IMR-90 (cell line): ENCODE measurements at regions not wholly inside any gene's neighbourhood (a gene's known extent, or its start where the extent isn't known, plus 50 kb on each side); places are given as distances from the start of the nearest gene placed in this dataset.

ENCODE experiments used
- ATAC-seq: fragments of 200-7000 bp; cut with Tn5 transposase; 2 replicates; pipeline ENCODE4 v1.9.1; 2020; ENCODE audit warnings: low read depth, mild to moderate bottlenecking, moderate library complexity
- BruUV-seq: library from RNA; stranded (reverse); fragments of 400-500 nt; replicated peaks from 2 replicates; lab custom pipeline; 2021; lab: Mats Ljungman, UMichigan
- CTCF ChIA-PET: fragments of 300-600 bp; formaldehyde crosslinking; extraction: SDS; loops from one replicate; lab custom pipeline; 2021; ENCODE audit warnings: antibody characterized with exemption; lab: Yijun Ruan, JAX
- POLR2A ChIA-PET: fragments of 300-600 bp; sonication (Branson Sonifier 250); formaldehyde crosslinking; loops from one replicate; lab custom pipeline; 2022; ENCODE audit warnings: antibody characterized with exemption; ENCODE audit not compliant: unreplicated experiment; lab: Charles Lee
- DNase-seq: peaks from one replicate; pipeline ENCODE4 v3.0.0; 2013
- H2AFZ ChIP-seq: replicated peaks from 2 replicates; pipeline ENCODE3; 2013; ENCODE audit warnings: low read length, mild to moderate bottlenecking; ENCODE audit not compliant: poor library complexity
- H2AK5ac ChIP-seq: 2 replicates; pipeline ENCODE4 v1.6.1; 2013; ENCODE audit warnings: low read depth, low read length, inconsistent platforms
- H2AK9ac ChIP-seq: replicated peaks from 2 replicates; pipeline ENCODE3; 2013; ENCODE audit warnings: mild to moderate bottlenecking, low read depth, low read length, moderate library complexity; ENCODE audit not compliant: poor library complexity
- H2BK120ac ChIP-seq: 2 replicates; pipeline ENCODE4 v1.6.1; 2013; ENCODE audit warnings: low read depth, low read length, inconsistent platforms
- H2BK15ac ChIP-seq: 3 replicates; pipeline ENCODE4 v1.6.1; 2013; ENCODE audit warnings: low read depth, low read length, inconsistent platforms
- H2BK20ac ChIP-seq: 2 replicates; pipeline ENCODE4 v1.6.1; 2013; ENCODE audit warnings: low read depth, mild to moderate bottlenecking, inconsistent platforms, low read length, moderate library complexity
- H2BK5ac ChIP-seq: 2 replicates; pipeline ENCODE4 v1.6.1; 2013; ENCODE audit warnings: mild to moderate bottlenecking, low read depth, low read length, inconsistent platforms; ENCODE audit not compliant: poor library complexity, severe bottlenecking
- H3K14ac ChIP-seq: replicated peaks from 2 replicates; pipeline ENCODE4 v1.6.1; 2013; ENCODE audit warnings: low read depth, low read length, inconsistent platforms
- H3K18ac ChIP-seq: 2 replicates; pipeline ENCODE4 v1.6.1; 2013; ENCODE audit warnings: low read depth, low read length, control low read depth
- H3K23ac ChIP-seq: 2 replicates; pipeline ENCODE4 v1.6.1; 2013; ENCODE audit warnings: low read depth, low read length, inconsistent platforms
- H3K27ac ChIP-seq: 2 replicates; pipeline ENCODE4 v1.5.1; 2013; ENCODE audit warnings: mild to moderate bottlenecking, control low read depth, low read length; ENCODE audit not compliant: insufficient read depth
- H3K27me3 ChIP-seq: 2 replicates; pipeline ENCODE4 v1.6.1; 2013; ENCODE audit warnings: low read length; ENCODE audit not compliant: control insufficient read depth, insufficient read depth
- H3K36me3 ChIP-seq: 2 replicates; pipeline ENCODE4 v1.6.1; 2013; ENCODE audit warnings: low read length, mixed read lengths; ENCODE audit not compliant: control insufficient read depth, insufficient read depth
- H3K4ac ChIP-seq: 2 replicates; pipeline ENCODE4 v1.6.1; 2013; ENCODE audit warnings: low read depth, low read length, inconsistent platforms
- H3K4me1 ChIP-seq: 2 replicates; pipeline ENCODE4 v1.6.1; 2013; ENCODE audit warnings: low read length, mixed read lengths; ENCODE audit not compliant: control insufficient read depth, insufficient read depth
- H3K4me2 ChIP-seq: 2 replicates; pipeline ENCODE4 v1.6.1; 2013; ENCODE audit warnings: low read depth, mild to moderate bottlenecking, control low read depth, low read length, moderate library complexity
- H3K4me3 ChIP-seq: 2 replicates; pipeline ENCODE4 v1.5.1; 2013; ENCODE audit warnings: low read depth, mild to moderate bottlenecking, control low read depth, low read length, moderate library complexity; ENCODE audit not compliant: insufficient read depth
- H3K56ac ChIP-seq: 2 replicates; pipeline ENCODE4 v1.6.1; 2013; ENCODE audit warnings: low read length, inconsistent platforms; ENCODE audit not compliant: insufficient read depth; ENCODE audit errors: extremely low read depth
- H3K79me1 ChIP-seq, 2 experiments: 2 replicates each; pipeline ENCODE4 v1.6.1; 2013; ENCODE audit warnings: low read length in 2 of 2, inconsistent platforms in 1 of 2, low read depth in 1 of 2
- H3K9ac ChIP-seq: 2 replicates; pipeline ENCODE4 v1.6.1; 2013; ENCODE audit warnings: low read depth, low read length, control low read depth
- H3K9me1 ChIP-seq: 2 replicates; pipeline ENCODE4 v1.6.1; 2013; ENCODE audit warnings: low read length, inconsistent platforms; ENCODE audit not compliant: insufficient read depth
- H3K9me3 ChIP-seq: 2 replicates; pipeline ENCODE4 v1.6.1; 2013; ENCODE audit warnings: low read length; ENCODE audit not compliant: control insufficient read depth, insufficient read depth
- H4K20me1 ChIP-seq: 2 replicates; pipeline ENCODE4 v1.6.1; 2013; ENCODE audit warnings: low read length, inconsistent platforms; ENCODE audit not compliant: insufficient read depth
- H4K5ac ChIP-seq: 2 replicates; pipeline ENCODE4 v1.6.1; 2013; ENCODE audit warnings: mild to moderate bottlenecking, low read depth, low read length, control low read depth
- H4K8ac ChIP-seq, 2 experiments: 2 replicates each; pipeline ENCODE4 v1.6.1; 2013; ENCODE audit warnings: low read depth in 2 of 2, low read length in 2 of 2, control low read depth in 1 of 2, inconsistent platforms in 1 of 2
- H4K91ac ChIP-seq: 2 replicates; pipeline ENCODE4 v1.6.1; 2013; ENCODE audit warnings: low read depth, low read length, inconsistent platforms; ENCODE audit not compliant: insufficient read depth
- CEBPB ChIP-seq: IDR thresholded peaks from 2 replicates; pipeline ENCODE4 v1.6.1; 2012; ENCODE audit warnings: low read depth, low read length, improper control_type of control experiment
- CTCF ChIP-seq: conservative IDR thresholded peaks from 2 replicates; pipeline ENCODE4 v1.5.1; 2012; ENCODE audit warnings: mild to moderate bottlenecking, low read depth, low read length, improper control_type of control experiment
- ELK1 ChIP-seq: fragments of 150-350 bp; IDR thresholded peaks from 2 replicates; pipeline ENCODE4 v1.6.1; 2016; ENCODE audit warnings: low read depth, mild to moderate bottlenecking, low read length, moderate library complexity, borderline replicate concordance
- FOS ChIP-seq: fragments of 150-350 bp; IDR thresholded peaks from 2 replicates; pipeline ENCODE4 v1.6.1; 2016; ENCODE audit warnings: low read depth, low read length
- MAZ ChIP-seq: IDR thresholded peaks from 2 replicates; pipeline ENCODE4 v1.6.1; 2012; ENCODE audit warnings: low read depth, mild to moderate bottlenecking, low read length, improper control_type of control experiment, moderate library complexity, borderline replicate concordance
- NFE2L2 ChIP-seq: fragments of 150-350 bp; IDR thresholded peaks from 2 replicates; pipeline ENCODE4 v1.6.1; 2016; ENCODE audit warnings: low read depth, mild to moderate bottlenecking, low read length
- RCOR1 ChIP-seq: IDR thresholded peaks from 2 replicates; pipeline ENCODE4 v1.6.1; 2012; ENCODE audit warnings: mild to moderate bottlenecking, low read length, improper control_type of control experiment; ENCODE audit not compliant: insufficient replicate concordance
- USF2 ChIP-seq: fragments of 150-350 bp; IDR thresholded peaks from 2 replicates; pipeline ENCODE4 v1.6.1; 2017; ENCODE audit warnings: mild to moderate bottlenecking, antibody characterized with exemption, low read length, low read depth
- dilution Hi-C: fragments of 300-500 bp; cut with HindIII; formaldehyde crosslinking; loops from one replicate; pipeline ENCODE4 v1.14.3; 2018; ENCODE audit warnings: low sequenced_read_pairs; ENCODE audit not compliant: unreplicated experiment
- in situ Hi-C: fragments of 300-500 bp; cut with MboI; formaldehyde crosslinking; loops from 3 replicates; pipeline ENCODE4 v1.14.3; 2019; ENCODE audit warnings: low sequenced_read_pairs, inconsistent platforms, mixed read lengths
- intact Hi-C: fragments of 100-400 bp; cut with micrococcal nuclease; formaldehyde crosslinking; loops from 2 replicates; pipeline ENCODE4 v1.10.0; 2022

- ATAC-seq (no peak), DNase-seq (no peak)
- ChIA-PET POLR2A (no interaction called here), CTCF (no interaction called here)
- no peak overlapping the region for H2AK5ac ChIP-seq
- H4K91ac ChIP-seq = no peak overlapping the region
- no peak overlapping the region for H3K27ac ChIP-seq
- H3K79me1 ChIP-seq = no peaks in the 10 kb centered on the region
- dilution Hi-C loops = no loop called here
- no peak overlapping the region for H4K8ac ChIP-seq
- no peak overlapping the region for H3K4me2 ChIP-seq
- no peak overlapping the region for H2AK9ac ChIP-seq
- no peak overlapping the region for H3K18ac ChIP-seq
- no peak overlapping the region for H3K14ac ChIP-seq
- no peak overlapping the region for H3K9ac ChIP-seq
- no peak overlapping the region for H3K4me3 ChIP-seq
- TF ChIP-seq MAZ (no peak), ELK1 (no peak), USF2 (no peak), CEBPB (no peak), RCOR1 (no peak), FOS (no peak), NFE2L2 (no peak), CTCF (no peak)
- H4K5ac ChIP-seq = no peak overlapping the region
- no peak overlapping the region for H2BK120ac ChIP-seq
- H3K4me1 ChIP-seq = no peaks in the 10 kb centered on the region
- H3K9me3 ChIP-seq = no peaks in the 10 kb centered on the region
- no peak overlapping the region for H2AFZ ChIP-seq
- no peaks in the 10 kb centered on the region for H4K20me1 ChIP-seq
- H2BK20ac ChIP-seq = no peak overlapping the region
- no peaks in the 10 kb centered on the region for H3K9me1 ChIP-seq
- H3K36me3 ChIP-seq = no peaks in the 10 kb centered on the region
- H3K4ac ChIP-seq = no peak overlapping the region
- in situ Hi-C loops = no loop called here
- H2BK15ac ChIP-seq = no peak overlapping the region
- no TSS peak for BruUV-seq
- H3K27me3 ChIP-seq = no peaks in the 10 kb centered on the region
- intact Hi-C loops = no loop called here
- no peak overlapping the region for H2BK5ac ChIP-seq
- no peak overlapping the region for H3K23ac ChIP-seq
- H3K56ac ChIP-seq = no peak overlapping the region
Measured at GRCh38 chr7:83835424-83835823, 186.5 kb upstream of the SEMA3E start.
